ENCODE measurements at regions not wholly inside any gene's neighbourhood (a gene's known extent, or its start where the extent isn't known, plus 50 kb on each side); places are given as distances from the start of the nearest gene placed in this dataset.

DNA sequence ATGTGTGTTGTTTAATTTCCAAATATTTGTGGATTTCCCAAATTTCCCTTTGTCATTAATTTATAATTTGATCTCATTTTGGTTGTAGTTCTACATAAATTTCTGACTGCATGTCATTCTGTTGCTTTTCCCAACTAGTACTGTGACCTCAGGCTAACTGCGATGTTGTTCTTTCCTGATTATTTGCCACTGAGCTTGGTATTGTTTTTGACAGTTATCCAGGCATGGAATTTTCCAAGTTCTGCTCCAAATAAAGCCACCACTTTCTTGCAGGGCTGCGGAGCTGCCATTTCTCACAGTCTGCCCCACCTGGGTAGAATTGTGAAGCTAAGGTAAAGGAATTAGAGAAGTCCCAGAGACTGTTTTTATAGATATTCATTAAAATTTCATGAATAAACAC lies 328.8 kb downstream of the ZNF674 start:
- peaks cover 0 to 14% (median 3%) of the 10 kb centered on the region in 3 donors for H3K27me3 Mint-ChIP-seq (ENCODE audit: low read depth in 3 of 3)
- H3K4me3 Mint-ChIP-seq, result no peak overlapping the region
- Histone ChIP-seq H3K27ac (ENCODE audit: low read depth in 1 of 2, low read length in 2 of 2) (no peak overlapping the region), H2AFZ (ENCODE audit: insufficient read depth, low read depth, low read length, poor library complexity, severe bottlenecking) (no peak overlapping the region), H3K27me3 (ENCODE audit: control insufficient read depth in 2 of 2, insufficient read depth in 2 of 2, low read length in 2 of 2) (no peaks in the 10 kb centered on the region), H3K9ac (ENCODE audit: insufficient read depth, low read length, poor library complexity, severe bottlenecking) (no peak overlapping the region), H3K4me2 (replicated peaks; ENCODE audit: extremely low read depth, low read length, poor library complexity, severe bottlenecking) (no peak overlapping the region), H3K79me2 (ENCODE audit: insufficient read depth, low read length) (no peaks in the 10 kb centered on the region), H3K4me1 (ENCODE audit: control insufficient read depth in 1 of 2, insufficient read depth in 2 of 2, low read length in 2 of 2) (no peaks in the 10 kb centered on the region), H3K4me3 (replicated peaks in 1 of 3; ENCODE audit: low read depth in 2 of 3, low read length in 3 of 3) (no peak overlapping the region), H3K36me3 (replicated peaks in 1 of 2; ENCODE audit: control insufficient read depth in 1 of 2, insufficient read depth in 2 of 2, low read length in 2 of 2) (no peaks in the 10 kb centered on the region), H4K20me1 (ENCODE audit: insufficient read depth, low read length) (no peaks in the 10 kb centered on the region), H3K9me3 (replicated peaks in 1 of 2; ENCODE audit: control insufficient read depth in 1 of 2, insufficient read depth in 1 of 2, low read length in 2 of 2) (no peaks in the 10 kb centered on the region)
- no peaks in the 10 kb centered on the region for H3K36me3 Mint-ChIP-seq
- intact Hi-C loops (cut with micrococcal nuclease), result no loop called here
- no peaks in the 10 kb centered on the region for H3K4me1 Mint-ChIP-seq
- WGBS (ENCODE audit: insufficient coverage), result 100% methylated on average over 1 of the region's 2 CpGs
- DNase-seq, result no peak
- TF ChIP-seq, protein P1, sequence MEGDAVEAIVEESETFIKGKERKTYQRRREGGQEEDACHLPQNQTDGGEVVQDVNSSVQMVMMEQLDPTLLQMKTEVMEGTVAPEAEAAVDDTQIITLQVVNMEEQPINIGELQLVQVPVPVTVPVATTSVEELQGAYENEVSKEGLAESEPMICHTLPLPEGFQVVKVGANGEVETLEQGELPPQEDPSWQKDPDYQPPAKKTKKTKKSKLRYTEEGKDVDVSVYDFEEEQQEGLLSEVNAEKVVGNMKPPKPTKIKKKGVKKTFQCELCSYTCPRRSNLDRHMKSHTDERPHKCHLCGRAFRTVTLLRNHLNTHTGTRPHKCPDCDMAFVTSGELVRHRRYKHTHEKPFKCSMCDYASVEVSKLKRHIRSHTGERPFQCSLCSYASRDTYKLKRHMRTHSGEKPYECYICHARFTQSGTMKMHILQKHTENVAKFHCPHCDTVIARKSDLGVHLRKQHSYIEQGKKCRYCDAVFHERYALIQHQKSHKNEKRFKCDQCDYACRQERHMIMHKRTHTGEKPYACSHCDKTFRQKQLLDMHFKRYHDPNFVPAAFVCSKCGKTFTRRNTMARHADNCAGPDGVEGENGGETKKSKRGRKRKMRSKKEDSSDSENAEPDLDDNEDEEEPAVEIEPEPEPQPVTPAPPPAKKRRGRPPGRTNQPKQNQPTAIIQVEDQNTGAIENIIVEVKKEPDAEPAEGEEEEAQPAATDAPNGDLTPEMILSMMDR (IDR thresholded peaks at IDR 0.05), result no peak
- H3K27ac Mint-ChIP-seq, result no peak overlapping the region
- peaks cover 0 to 3% (median 0%) of the 10 kb centered on the region in 7 donors for H3K9me3 Mint-ChIP-seq

DNA sequence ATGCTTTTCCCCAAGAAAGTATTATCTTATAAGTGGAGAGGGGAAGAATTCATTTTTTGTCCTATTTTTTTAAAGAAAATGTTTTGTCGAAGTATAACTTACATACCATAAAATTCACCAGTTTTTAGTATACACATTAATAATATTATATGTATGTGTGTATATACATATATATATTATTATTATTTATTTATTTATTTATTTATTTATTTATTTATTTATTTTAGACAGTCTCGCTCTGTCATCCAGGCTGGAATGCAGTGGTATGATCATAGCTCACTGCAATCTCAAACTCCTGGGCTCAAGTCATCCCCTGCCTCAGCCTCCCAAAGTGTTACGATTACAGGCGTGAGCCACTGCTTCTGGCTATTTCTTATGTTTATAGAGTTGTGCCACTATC lies 334.1 kb downstream of the ZNF674 start:
- intact Hi-C loops (cut with micrococcal nuclease), result no loop called here
- peaks cover 0 to 3% (median 0%) of the 10 kb centered on the region in 7 donors for H3K9me3 Mint-ChIP-seq

More for the DNA sequence above, 334.1 kb downstream of the ZNF674 start:
- Mint-ChIP-seq H3K27me3 (ENCODE audit: low read depth in 3 of 3) (peaks cover 0 to 4% (median 4%) of the 10 kb centered on the region in 3 donors), H3K27ac (peak overlapping the region in 2 of 7 donors; percentile 1 to 37), H3K4me1 (no peaks in the 10 kb centered on the region), H3K36me3 (no peaks in the 10 kb centered on the region), H3K4me3 (no peak overlapping the region)
- DNase-seq, result no peak
- H3K4me2 ChIP-seq (replicated peaks; ENCODE audit: extremely low read depth, low read length, poor library complexity, severe bottlenecking), result no peak overlapping the region
- peaks cover 0 to 3% of the 10 kb centered on the region in 2 donors for H3K27me3 ChIP-seq (ENCODE audit: control insufficient read depth in 2 of 2, insufficient read depth in 2 of 2, low read length in 2 of 2)
- TF ChIP-seq, protein P1 (IDR thresholded peaks at IDR 0.05), result no peak
- no peak overlapping the region for H3K27ac ChIP-seq (ENCODE audit: low read depth in 1 of 2, low read length in 2 of 2)
- H3K9me3 ChIP-seq (replicated peaks in 1 of 2; ENCODE audit: control insufficient read depth in 1 of 2, insufficient read depth in 1 of 2, low read length in 2 of 2), result no peaks in the 10 kb centered on the region
- no peaks in the 10 kb centered on the region for H4K20me1 ChIP-seq (ENCODE audit: insufficient read depth, low read length)
- H3K4me1 ChIP-seq (ENCODE audit: control insufficient read depth in 1 of 2, insufficient read depth in 2 of 2, low read length in 2 of 2), result no peaks in the 10 kb centered on the region
- H3K9ac ChIP-seq (ENCODE audit: insufficient read depth, low read length, poor library complexity, severe bottlenecking), result no peak overlapping the region
- no peaks in the 10 kb centered on the region for H3K36me3 ChIP-seq (replicated peaks in 1 of 2; ENCODE audit: control insufficient read depth in 1 of 2, insufficient read depth in 2 of 2, low read length in 2 of 2)
- H3K4me3 ChIP-seq (replicated peaks in 1 of 3; ENCODE audit: low read depth in 2 of 3, low read length in 3 of 3), result no peak overlapping the region
- no peaks in the 10 kb centered on the region for H3K79me2 ChIP-seq (ENCODE audit: insufficient read depth, low read length)
- no peak overlapping the region for H2AFZ ChIP-seq (ENCODE audit: insufficient read depth, low read depth, low read length, poor library complexity, severe bottlenecking)
- WGBS (ENCODE audit: insufficient coverage), result no CpG with 5 or more reads among the region's 4 CpGs
